T-helper 2 cell treated with Interferon-gamma antibody and Interleukin-4, amounts not matched to agents 5 μg/mL and 100 μg/mL, for 36 hours (primary cell): ENCODE measurements at regions not wholly inside any gene's neighbourhood (a gene's known extent, or its start where the extent isn't known, plus 50 kb on each side); places are given as distances from the start of the nearest gene placed in this dataset.
A peak's percentile ranks its signal among the peaks of the same experiment; 100 is the strongest.

Experiments
- DNase-seq: peaks from one replicate; pipeline ENCODE4 v3.0.0; 2021; ENCODE audit warnings: low spot score
- H3K27ac Mint-ChIP-seq: one replicate; pipeline ENCODE4 v1.8.0; 2021; ENCODE audit warnings: mild to moderate bottlenecking, mixed read lengths
- H3K27me3 Mint-ChIP-seq: one replicate; pipeline ENCODE4 v1.8.0; 2021; ENCODE audit warnings: low read depth, mixed read lengths
- H3K36me3 Mint-ChIP-seq: one replicate; pipeline ENCODE4 v1.8.0; 2021; ENCODE audit warnings: low read depth, mixed read lengths
- H3K4me1 Mint-ChIP-seq: one replicate; pipeline ENCODE4 v1.8.0; 2021; ENCODE audit warnings: low read depth, mixed read lengths
- H3K4me3 Mint-ChIP-seq: one replicate; pipeline ENCODE4 v1.8.0; 2022; ENCODE audit warnings: mild to moderate bottlenecking, moderate library complexity, mixed read lengths
- H3K9me3 Mint-ChIP-seq: one replicate; pipeline ENCODE4 v1.8.0; 2021; ENCODE audit warnings: mixed read lengths

DNA sequence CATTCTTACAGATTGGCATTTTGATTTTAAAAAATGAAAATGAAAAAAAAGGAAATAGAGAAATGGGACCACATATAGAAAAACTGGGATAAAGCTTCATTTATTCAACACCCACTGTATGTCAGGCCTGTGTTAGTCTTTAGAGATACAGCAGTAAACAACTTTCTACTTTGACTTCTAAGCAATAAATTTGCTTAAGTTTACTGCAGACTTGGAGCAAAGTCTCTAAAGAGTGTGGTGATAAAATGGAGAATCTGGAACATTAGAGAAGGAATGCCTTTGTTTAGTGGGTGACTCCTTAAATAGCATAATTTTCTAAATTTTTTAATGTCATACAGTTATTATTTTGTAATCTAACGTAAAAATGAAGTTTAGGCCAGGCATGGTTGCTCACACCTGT is 80.7 kb upstream of the CNKSR3 start:
- Mint-ChIP-seq H3K27ac (no peak overlapping the region), H3K9me3 (no peaks in the 10 kb centered on the region), H3K27me3 (no peaks in the 10 kb centered on the region), H3K4me3 (no peak overlapping the region), H3K4me1 (no peaks in the 10 kb centered on the region), H3K36me3 (no peaks in the 10 kb centered on the region)
- no peak for DNase-seq

GRCh38 chr6:154592199-154592860 is 81.8 kb upstream of the CNKSR3 start:
- H3K27me3 Mint-ChIP-seq = no peaks in the 10 kb centered on the region
- H3K27ac Mint-ChIP-seq = no peak overlapping the region
- no peaks in the 10 kb centered on the region for H3K9me3 Mint-ChIP-seq
- H3K4me3 Mint-ChIP-seq = no peak overlapping the region
- DNase-seq = no peak
- no peaks in the 10 kb centered on the region for H3K36me3 Mint-ChIP-seq
- H3K4me1 Mint-ChIP-seq = no peaks in the 10 kb centered on the region

GRCh38 chr6:154593122-154593521 is 82.6 kb upstream of the CNKSR3 start:
- no peak for DNase-seq
- Mint-ChIP-seq H3K27me3 (no peaks in the 10 kb centered on the region), H3K36me3 (no peaks in the 10 kb centered on the region), H3K4me1 (no peaks in the 10 kb centered on the region), H3K27ac (no peak overlapping the region), H3K9me3 (no peaks in the 10 kb centered on the region), H3K4me3 (no peak overlapping the region)

DNA sequence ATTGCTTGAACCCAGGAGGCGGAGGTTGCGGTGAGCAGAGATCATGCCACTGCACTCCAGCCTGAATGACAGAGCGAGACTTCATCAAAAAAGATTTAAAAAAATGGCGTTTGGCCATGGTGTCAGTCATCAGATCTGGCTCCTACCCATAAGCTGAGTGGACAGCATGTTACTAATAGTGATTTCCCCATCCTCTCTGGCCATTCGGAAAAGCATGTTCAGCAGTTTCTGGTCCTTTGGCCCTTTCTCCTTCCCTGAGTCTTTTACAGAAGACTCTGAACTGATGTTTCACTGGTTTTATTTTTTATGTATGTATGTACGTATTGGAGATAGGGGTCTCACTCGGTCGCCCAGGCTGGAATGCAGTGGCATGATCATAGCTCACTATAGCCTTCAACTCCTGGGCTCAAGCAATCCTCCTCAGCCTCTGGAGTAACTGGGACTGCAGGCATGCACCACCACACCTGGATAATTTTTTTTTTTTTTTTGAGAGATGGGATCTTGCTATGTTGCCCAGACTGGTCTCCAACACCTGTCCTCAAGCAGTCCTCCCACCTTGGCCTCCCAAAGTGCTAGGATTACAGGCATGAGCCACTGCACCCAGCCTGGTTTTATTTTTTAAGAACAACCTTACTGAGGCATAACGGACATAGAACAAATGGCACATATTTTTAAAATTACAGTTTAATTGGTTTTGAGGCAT is 84.2 kb upstream of the CNKSR3 start:
- no peak for DNase-seq
- H3K27ac Mint-ChIP-seq = no peak overlapping the region
- H3K9me3 Mint-ChIP-seq = no peaks in the 10 kb centered on the region
- no peak overlapping the region for H3K4me3 Mint-ChIP-seq
- H3K4me1 Mint-ChIP-seq = no peaks in the 10 kb centered on the region
- H3K36me3 Mint-ChIP-seq = no peaks in the 10 kb centered on the region
- no peaks in the 10 kb centered on the region for H3K27me3 Mint-ChIP-seq

DNA sequence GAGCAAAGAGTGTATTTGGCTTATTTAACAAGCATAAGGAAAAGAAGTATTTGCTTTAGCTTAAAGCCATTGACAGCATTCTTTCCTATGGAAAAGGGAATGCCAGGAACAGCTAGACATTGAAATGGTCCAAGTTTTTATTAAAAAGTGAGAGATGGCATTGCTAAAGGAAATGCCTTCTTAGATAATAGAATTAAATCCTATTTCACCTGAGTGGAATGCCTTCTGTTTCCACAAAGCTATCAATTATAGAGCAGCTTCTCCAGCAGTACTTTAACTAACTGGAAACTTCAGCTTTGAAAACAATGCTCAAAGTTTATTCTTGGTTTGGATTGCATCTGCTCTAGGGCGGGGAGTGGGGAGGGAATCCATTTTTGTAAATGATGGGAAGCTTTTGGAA is 85.1 kb upstream of the CNKSR3 start:
- H3K27ac Mint-ChIP-seq = no peak overlapping the region
- H3K9me3 Mint-ChIP-seq = no peaks in the 10 kb centered on the region
- no peak for DNase-seq
- no peaks in the 10 kb centered on the region for H3K4me1 Mint-ChIP-seq
- H3K36me3 Mint-ChIP-seq = no peaks in the 10 kb centered on the region
- H3K27me3 Mint-ChIP-seq = no peaks in the 10 kb centered on the region
- no peak overlapping the region for H3K4me3 Mint-ChIP-seq

GRCh38 chr6:154596009-154596408 is 85.5 kb upstream of the CNKSR3 start:
- H3K27me3 Mint-ChIP-seq = no peaks in the 10 kb centered on the region
- no peak overlapping the region for H3K27ac Mint-ChIP-seq
- no peaks in the 10 kb centered on the region for H3K36me3 Mint-ChIP-seq
- no peaks in the 10 kb centered on the region for H3K4me1 Mint-ChIP-seq
- DNase-seq = no peak
- no peak overlapping the region for H3K4me3 Mint-ChIP-seq
- no peaks in the 10 kb centered on the region for H3K9me3 Mint-ChIP-seq

DNA sequence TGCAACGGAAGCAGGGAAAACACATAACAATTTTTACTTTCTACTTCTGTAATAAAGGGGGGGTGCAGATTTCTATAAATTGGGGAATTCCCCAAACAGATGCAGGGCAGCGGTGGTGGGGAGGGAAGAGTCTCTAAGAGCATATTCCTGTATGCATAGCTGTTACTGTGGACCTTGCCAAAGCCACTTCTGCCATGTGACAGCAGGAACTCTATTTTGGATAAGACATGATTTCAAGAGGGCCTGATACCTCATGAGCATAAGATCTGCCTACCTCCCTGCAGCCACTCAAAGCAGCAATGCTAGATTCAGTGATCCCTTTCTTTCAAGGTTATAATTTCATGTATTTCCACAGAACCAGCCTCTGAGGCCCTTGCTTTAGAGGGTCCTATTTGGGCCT is 86.2 kb upstream of the CNKSR3 start:
- Mint-ChIP-seq H3K27me3 (no peaks in the 10 kb centered on the region), H3K9me3 (no peaks in the 10 kb centered on the region), H3K4me3 (no peak overlapping the region), H3K36me3 (no peaks in the 10 kb centered on the region), H3K4me1 (no peaks in the 10 kb centered on the region), H3K27ac (no peak overlapping the region)
- no peak for DNase-seq

DNA sequence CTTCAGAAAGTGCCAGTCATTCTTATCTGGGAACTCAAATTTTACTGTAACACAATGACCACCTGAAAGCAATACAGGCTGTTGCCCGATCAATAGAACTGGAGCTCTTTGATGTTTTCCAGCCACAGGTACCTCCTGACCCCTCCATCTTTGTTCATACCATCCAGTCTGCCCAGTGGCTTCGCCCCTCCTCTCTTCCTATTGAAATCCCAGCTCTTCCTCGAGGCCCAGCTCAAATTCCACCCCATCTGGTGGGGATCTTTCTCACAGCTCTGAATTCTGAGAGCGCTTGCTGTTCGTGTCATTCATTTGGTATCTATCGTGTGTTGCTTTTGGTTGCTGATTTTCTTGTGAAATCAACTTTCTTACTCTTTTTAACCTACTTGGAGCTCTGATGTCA is 87.9 kb upstream of the CNKSR3 start:
- no peaks in the 10 kb centered on the region for H3K9me3 Mint-ChIP-seq
- no peaks in the 10 kb centered on the region for H3K36me3 Mint-ChIP-seq
- no peak for DNase-seq
- no peak overlapping the region for H3K4me3 Mint-ChIP-seq
- H3K4me1 Mint-ChIP-seq = no peaks in the 10 kb centered on the region
- no peak overlapping the region for H3K27ac Mint-ChIP-seq
- no peaks in the 10 kb centered on the region for H3K27me3 Mint-ChIP-seq

DNA sequence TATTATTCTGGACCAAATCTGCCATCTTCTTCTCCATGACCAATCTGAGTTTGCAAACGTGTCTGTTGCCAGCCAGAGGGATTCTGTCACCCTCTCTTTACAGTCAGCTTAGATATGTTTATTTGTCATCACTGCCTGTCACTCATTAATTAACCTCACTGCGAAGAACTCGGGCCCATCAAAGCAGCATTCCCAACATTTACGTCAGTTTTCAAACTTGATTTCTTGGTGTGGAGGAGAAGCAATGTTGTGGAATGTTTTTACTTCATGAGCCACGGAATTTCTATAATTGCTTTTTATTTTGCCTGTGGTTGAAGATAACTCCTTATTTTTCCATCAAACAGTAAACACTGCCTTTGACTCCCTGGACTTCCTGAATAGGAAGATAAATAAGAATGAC is 91.8 kb upstream of the CNKSR3 start:
- no peaks in the 10 kb centered on the region for H3K36me3 Mint-ChIP-seq
- no peak for DNase-seq
- no peak overlapping the region for H3K27ac Mint-ChIP-seq
- H3K4me3 Mint-ChIP-seq = no peak overlapping the region
- H3K9me3 Mint-ChIP-seq = no peaks in the 10 kb centered on the region
- peaks cover 1% of the 10 kb centered on the region for H3K27me3 Mint-ChIP-seq
- H3K4me1 Mint-ChIP-seq = peaks cover 13% of the 10 kb centered on the region

DNA sequence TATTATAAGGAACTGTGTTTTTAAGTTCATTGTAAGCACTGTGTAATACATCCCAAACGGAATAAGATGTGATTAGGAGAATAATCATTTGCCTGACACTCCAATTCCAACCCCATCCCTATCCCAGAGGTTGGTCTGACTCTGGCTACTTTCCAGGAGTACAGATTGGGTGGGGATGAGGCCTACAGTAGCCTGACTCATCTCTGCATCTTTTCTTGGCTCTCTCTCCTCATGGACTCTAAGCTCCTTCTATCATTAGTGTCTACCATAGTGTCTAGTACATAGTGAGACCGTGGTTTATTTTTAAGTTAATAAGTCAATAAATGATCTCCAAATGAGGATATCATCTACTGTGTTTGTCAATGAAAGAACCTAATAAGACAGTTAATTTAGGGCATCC is 92.2 kb upstream of the CNKSR3 start:
- Mint-ChIP-seq H3K4me1 (peaks cover 13% of the 10 kb centered on the region), H3K36me3 (no peaks in the 10 kb centered on the region), H3K27me3 (peaks cover 1% of the 10 kb centered on the region), H3K27ac (no peak overlapping the region), H3K4me3 (no peak overlapping the region), H3K9me3 (no peaks in the 10 kb centered on the region)
- DNase-seq = no peak

DNA sequence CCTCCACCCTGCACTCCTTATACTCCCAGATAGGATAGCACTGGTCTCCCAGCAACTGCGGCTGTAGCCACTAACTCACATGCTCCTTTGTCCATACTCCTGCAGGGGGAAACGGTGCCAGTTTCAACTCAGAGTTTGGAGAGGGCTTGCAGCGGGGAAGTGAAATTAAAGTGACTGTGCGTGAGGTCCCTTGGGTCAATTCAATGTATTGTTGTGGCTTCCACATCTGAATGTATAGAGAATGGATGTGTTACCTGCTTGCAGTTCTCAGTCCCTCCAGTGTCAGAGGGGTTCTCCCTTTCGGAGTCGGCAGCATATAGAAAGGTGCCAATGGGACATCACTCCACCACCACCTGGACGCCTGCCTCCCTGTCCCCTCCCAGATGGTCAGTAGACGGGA is 93.6 kb upstream of the CNKSR3 start:
- no peak overlapping the region for H3K27ac Mint-ChIP-seq

DNA sequence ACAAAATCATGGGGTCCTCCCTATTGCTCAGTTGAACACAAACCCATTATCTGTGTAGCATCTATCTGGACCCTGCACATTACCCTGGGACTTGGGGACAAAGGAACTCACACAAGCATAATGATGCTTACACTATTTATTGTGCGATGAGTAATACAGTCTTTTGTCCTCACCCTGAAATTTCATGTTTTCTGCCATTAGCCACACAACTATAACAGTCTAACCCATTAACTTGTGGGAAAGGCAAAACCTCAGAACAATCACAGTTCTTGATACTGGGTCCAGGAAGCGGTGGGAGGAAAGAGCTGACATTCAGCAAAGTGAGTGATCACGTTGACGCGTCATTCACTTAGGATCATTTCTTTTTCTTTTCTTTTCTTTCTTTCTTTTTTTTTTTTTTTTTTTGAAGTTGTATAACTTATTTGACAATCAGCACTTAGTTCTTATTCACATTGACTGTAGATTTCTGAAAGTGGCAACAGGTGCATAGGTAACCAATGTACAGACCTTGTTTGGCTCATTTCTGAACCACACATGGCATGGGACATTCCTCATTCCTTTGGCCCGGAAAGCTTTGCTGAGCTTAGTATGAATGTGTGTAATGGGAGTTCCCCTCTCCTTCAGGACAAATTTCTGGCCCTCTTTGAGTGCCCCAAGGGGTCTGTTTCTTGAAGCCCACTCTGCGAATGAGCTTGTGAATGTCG is 94.8 kb upstream of the CNKSR3 start:
- H3K4me1 Mint-ChIP-seq = peaks cover 13% of the 10 kb centered on the region
- H3K27me3 Mint-ChIP-seq = peaks cover 1% of the 10 kb centered on the region
- no peaks in the 10 kb centered on the region for H3K9me3 Mint-ChIP-seq
- H3K4me3 Mint-ChIP-seq = no peak overlapping the region
- no peaks in the 10 kb centered on the region for H3K36me3 Mint-ChIP-seq
- H3K27ac Mint-ChIP-seq = no peak overlapping the region
- DNase-seq = peak; percentile 51

More for the DNA sequence above, 93.6 kb upstream of the CNKSR3 start:
- Mint-ChIP-seq H3K9me3 (no peaks in the 10 kb centered on the region), H3K4me3 (no peak overlapping the region), H3K4me1 (peaks cover 13% of the 10 kb centered on the region), H3K36me3 (no peaks in the 10 kb centered on the region), H3K27me3 (peaks cover 1% of the 10 kb centered on the region)
- no peak for DNase-seq

GRCh38 chr6:154605882-154606370 is 95.4 kb upstream of the CNKSR3 start:
- H3K9me3 Mint-ChIP-seq = no peaks in the 10 kb centered on the region
- no peaks in the 10 kb centered on the region for H3K36me3 Mint-ChIP-seq
- peaks cover 1% of the 10 kb centered on the region for H3K27me3 Mint-ChIP-seq
- H3K4me3 Mint-ChIP-seq = no peak overlapping the region
- H3K4me1 Mint-ChIP-seq = peaks cover 13% of the 10 kb centered on the region
- no peak for DNase-seq
- no peak overlapping the region for H3K27ac Mint-ChIP-seq

DNA sequence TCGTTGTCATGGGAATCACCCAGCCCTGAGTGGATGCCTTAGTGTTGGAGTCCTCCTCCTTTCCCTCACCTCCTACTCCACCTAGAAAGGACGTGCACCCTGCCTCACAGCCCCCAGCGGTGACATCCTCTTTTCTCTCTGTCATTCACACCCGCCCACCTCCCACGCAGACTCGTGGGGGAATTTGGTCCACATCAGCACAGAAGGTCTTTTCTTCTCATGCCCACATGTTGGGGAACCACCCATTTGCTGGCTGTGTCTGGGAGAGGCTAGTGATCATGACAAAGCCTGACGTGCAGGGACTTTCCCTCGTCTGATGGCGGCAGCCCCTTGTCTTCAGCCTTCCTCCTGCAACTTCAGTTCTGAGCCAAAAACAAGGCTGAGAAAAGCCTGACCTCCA is 96.0 kb upstream of the CNKSR3 start:
- peaks cover 17% of the 10 kb centered on the region for H3K4me1 Mint-ChIP-seq
- peak; percentile 92 for DNase-seq

More for the DNA sequence above, 96.0 kb upstream of the CNKSR3 start:
- H3K4me3 Mint-ChIP-seq = peak overlapping the region; percentile 44
- no peak overlapping the region for H3K27ac Mint-ChIP-seq
- H3K27me3 Mint-ChIP-seq = peaks cover 1% of the 10 kb centered on the region
- no peaks in the 10 kb centered on the region for H3K9me3 Mint-ChIP-seq
- H3K36me3 Mint-ChIP-seq = no peaks in the 10 kb centered on the region
